ENCODE measurements at regions not wholly inside any gene's neighbourhood (a gene's known extent, or its start where the extent isn't known, plus 50 kb on each side); places are given as distances from the start of the nearest gene placed in this dataset.

DNA sequence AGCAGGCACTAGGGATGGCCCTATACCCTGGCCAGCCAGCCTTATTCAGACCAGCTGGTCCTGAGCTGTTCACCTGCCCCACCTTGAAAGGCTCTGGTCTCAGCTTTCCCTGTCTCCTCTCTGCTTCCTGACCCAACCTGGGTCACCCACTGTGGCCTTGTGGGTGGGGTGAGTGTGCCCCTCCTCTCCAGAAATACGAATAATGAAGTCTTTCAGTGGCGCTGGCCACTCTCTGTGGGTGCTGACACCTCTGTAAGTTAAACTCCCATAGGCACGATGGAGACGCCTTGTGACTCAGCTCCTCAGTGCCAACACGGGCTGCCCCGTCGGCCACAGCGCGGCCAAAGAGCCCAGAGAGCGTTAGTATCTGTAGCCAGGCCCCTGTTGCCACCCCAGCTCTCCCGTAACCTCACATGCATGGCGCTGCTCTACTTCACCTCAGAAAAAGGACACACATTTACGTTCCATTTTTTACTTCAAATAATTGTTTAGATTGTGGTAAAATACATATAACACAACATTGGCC is 74.6 kb upstream of the SEPTIN5 start:
- TF ChIP-seq, protein P1, sequence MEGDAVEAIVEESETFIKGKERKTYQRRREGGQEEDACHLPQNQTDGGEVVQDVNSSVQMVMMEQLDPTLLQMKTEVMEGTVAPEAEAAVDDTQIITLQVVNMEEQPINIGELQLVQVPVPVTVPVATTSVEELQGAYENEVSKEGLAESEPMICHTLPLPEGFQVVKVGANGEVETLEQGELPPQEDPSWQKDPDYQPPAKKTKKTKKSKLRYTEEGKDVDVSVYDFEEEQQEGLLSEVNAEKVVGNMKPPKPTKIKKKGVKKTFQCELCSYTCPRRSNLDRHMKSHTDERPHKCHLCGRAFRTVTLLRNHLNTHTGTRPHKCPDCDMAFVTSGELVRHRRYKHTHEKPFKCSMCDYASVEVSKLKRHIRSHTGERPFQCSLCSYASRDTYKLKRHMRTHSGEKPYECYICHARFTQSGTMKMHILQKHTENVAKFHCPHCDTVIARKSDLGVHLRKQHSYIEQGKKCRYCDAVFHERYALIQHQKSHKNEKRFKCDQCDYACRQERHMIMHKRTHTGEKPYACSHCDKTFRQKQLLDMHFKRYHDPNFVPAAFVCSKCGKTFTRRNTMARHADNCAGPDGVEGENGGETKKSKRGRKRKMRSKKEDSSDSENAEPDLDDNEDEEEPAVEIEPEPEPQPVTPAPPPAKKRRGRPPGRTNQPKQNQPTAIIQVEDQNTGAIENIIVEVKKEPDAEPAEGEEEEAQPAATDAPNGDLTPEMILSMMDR (conservative IDR thresholded peaks at IDR 0.05; ENCODE audit: low read depth, low read length): no peak
- TF ChIP-seq EZH2 (IDR thresholded peaks at IDR 0.05; ENCODE audit: low read length, unreplicated experiment): no peak
- TF ChIP-seq EZH2phosphoT487 (IDR thresholded peaks at IDR 0.05; ENCODE audit: borderline replicate concordance, low read length): no peak
